Panc1 (cell line): ENCODE measurements at regions not wholly inside any gene's neighbourhood (a gene's known extent, or its start where the extent isn't known, plus 50 kb on each side); places are given as distances from the start of the nearest gene placed in this dataset.

Experiments
- ATAC-seq: fragments of 200-7000 bp; cut with Tn5 transposase; 2 replicates; pipeline ENCODE4 v1.9.1; 2020; ENCODE audit warnings: mild to moderate bottlenecking, moderate library complexity
- BruUV-seq: library from RNA; stranded (reverse); fragments of 400-500 nt; replicated peaks from 2 replicates; lab custom pipeline; 2021; lab: Mats Ljungman, UMichigan
- CTCF ChIA-PET: fragments of 300-600 bp; sonication (Branson Sonifier 250); formaldehyde crosslinking; loops from one replicate; lab custom pipeline; 2022; ENCODE audit warnings: antibody characterized with exemption; lab: Charles Lee
- POLR2A ChIA-PET: fragments of 300-600 bp; sonication (Branson Sonifier 250); formaldehyde crosslinking; loops from one replicate; lab custom pipeline; 2022; ENCODE audit warnings: antibody characterized with exemption; lab: Charles Lee
- DNase-seq: peaks from one replicate; pipeline ENCODE4 v3.0.0-alpha.2; 2010; ENCODE audit warnings: low read depth, low spot score
- H3K27ac ChIP-seq: 2 replicates; pipeline ENCODE4 v1.5.1; 2011; ENCODE audit warnings: mild to moderate bottlenecking, low read length, inconsistent platforms
- H3K27me3 ChIP-seq: fragments of 200-500 bp; sonication (Bioruptor generic); 2 replicates; pipeline ENCODE4 v1.6.0; 2014; ENCODE audit warnings: low read length, inconsistent platforms; ENCODE audit not compliant: control insufficient read depth, insufficient read depth
- H3K36me3 ChIP-seq: fragments of 200-500 bp; sonication (Bioruptor generic); 2 replicates; pipeline ENCODE4 v1.5.1; 2014; ENCODE audit warnings: inconsistent platforms, mild to moderate bottlenecking, low read length, moderate library complexity; ENCODE audit not compliant: control insufficient read depth, insufficient read depth
- H3K4me1 ChIP-seq: 2 replicates; pipeline ENCODE4 v1.5.1; 2011; ENCODE audit warnings: inconsistent platforms, mild to moderate bottlenecking, low read length, moderate library complexity; ENCODE audit not compliant: control insufficient read depth, insufficient read depth
- H3K4me3 ChIP-seq, 2 experiments: 2 replicates each; pipeline ENCODE4 v1.5.1; 2011 to 2012; ENCODE audit warnings: low read depth in 2 of 2, low read length in 2 of 2, mild to moderate bottlenecking in 2 of 2, inconsistent platforms in 1 of 2, moderate library complexity in 1 of 2
- H3K9me3 ChIP-seq: fragments of 200-500 bp; sonication (Bioruptor generic); 2 replicates; pipeline ENCODE4 v1.5.1; 2014; ENCODE audit warnings: low read depth, mild to moderate bottlenecking, inconsistent platforms, low read length, moderate library complexity; ENCODE audit not compliant: control insufficient read depth, insufficient read depth
- POLR2AphosphoS5 ChIP-seq: IDR thresholded peaks from 2 replicates; pipeline ENCODE4 v1.6.1; 2012; ENCODE audit warnings: mild to moderate bottlenecking, low read depth, low read length, moderate library complexity
- SIN3A ChIP-seq: IDR thresholded peaks from 2 replicates; pipeline ENCODE4 v1.6.1; 2012; ENCODE audit warnings: low read depth, mild to moderate bottlenecking, low read length, moderate library complexity, borderline replicate concordance; ENCODE audit not compliant: insufficient read depth
- TCF7L2 ChIP-seq: IDR thresholded peaks from 2 replicates; pipeline ENCODE4 v1.6.1; 2011; ENCODE audit warnings: mild to moderate bottlenecking, low read depth, low read length, inconsistent platforms
- in situ Hi-C: cut with HindIII; loops from 2 replicates; pipeline ENCODE4 v1.10.0; 2016; ENCODE audit warnings: low sequenced_read_pairs, low pct_unique_long_range_greater_than_20kb
- intact Hi-C: fragments of 100-400 bp; cut with micrococcal nuclease; formaldehyde crosslinking; loops from one replicate; pipeline ENCODE4 v1.10.0; 2022; ENCODE audit not compliant: unreplicated experiment
- TF ChIP-seq, protein P1 (sequence below): fragments of 450-650 bp; IDR thresholded peaks from 2 replicates; pipeline ENCODE4 v1.5.1; 2017; ENCODE audit warnings: mild to moderate bottlenecking
- TF ChIP-seq, protein P2 (sequence below), 2 experiments: IDR thresholded peaks; 2 replicates each; pipeline ENCODE4 v1.6.1; 2011 to 2012; ENCODE audit warnings: low read depth in 2 of 2, control low read depth in 1 of 2, low read length in 1 of 2, mild to moderate bottlenecking in 1 of 2, moderate library complexity in 1 of 2; ENCODE audit not compliant: insufficient read depth in 1 of 2

DNA sequence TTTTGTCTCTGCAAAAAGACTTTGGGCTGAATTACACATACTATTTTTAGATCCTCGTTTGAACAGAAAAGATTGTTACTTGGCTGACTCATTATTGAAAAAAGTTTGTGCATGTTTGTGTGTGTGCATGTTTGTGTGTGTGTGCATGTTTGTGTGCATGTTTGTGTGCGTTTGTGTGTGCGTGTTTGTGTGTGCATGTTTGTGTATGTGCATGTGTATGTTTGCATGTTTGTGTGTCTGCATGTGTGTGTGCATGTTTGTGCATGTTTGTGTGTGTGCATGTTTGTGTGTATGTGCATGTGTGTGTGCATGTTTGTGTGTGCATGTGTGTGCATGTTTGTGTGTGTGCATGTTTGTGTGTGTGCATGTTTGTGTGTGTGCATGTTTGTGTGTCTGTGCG, 201.1 kb upstream of the FAT1 start:
- no peak overlapping the region for H3K4me3 ChIP-seq
- H3K27me3 ChIP-seq, result no peaks in the 10 kb centered on the region
- ATAC-seq (no peak), DNase-seq (no peak)
- no peaks in the 10 kb centered on the region for H3K36me3 ChIP-seq
- no peaks in the 10 kb centered on the region for H3K9me3 ChIP-seq
- intact Hi-C loops (no loop called here), in situ Hi-C loops (no loop called here)
- ChIA-PET POLR2A (no interaction called here), CTCF (no interaction called here)
- no peaks in the 10 kb centered on the region; the same call in 1 of the 2 replicates for H3K4me1 ChIP-seq
- no peak overlapping the region for H3K27ac ChIP-seq
- TF ChIP-seq, protein P1, sequence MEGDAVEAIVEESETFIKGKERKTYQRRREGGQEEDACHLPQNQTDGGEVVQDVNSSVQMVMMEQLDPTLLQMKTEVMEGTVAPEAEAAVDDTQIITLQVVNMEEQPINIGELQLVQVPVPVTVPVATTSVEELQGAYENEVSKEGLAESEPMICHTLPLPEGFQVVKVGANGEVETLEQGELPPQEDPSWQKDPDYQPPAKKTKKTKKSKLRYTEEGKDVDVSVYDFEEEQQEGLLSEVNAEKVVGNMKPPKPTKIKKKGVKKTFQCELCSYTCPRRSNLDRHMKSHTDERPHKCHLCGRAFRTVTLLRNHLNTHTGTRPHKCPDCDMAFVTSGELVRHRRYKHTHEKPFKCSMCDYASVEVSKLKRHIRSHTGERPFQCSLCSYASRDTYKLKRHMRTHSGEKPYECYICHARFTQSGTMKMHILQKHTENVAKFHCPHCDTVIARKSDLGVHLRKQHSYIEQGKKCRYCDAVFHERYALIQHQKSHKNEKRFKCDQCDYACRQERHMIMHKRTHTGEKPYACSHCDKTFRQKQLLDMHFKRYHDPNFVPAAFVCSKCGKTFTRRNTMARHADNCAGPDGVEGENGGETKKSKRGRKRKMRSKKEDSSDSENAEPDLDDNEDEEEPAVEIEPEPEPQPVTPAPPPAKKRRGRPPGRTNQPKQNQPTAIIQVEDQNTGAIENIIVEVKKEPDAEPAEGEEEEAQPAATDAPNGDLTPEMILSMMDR, result no peak
- TF ChIP-seq TCF7L2 (no peak), SIN3A (no peak), POLR2AphosphoS5 (no peak)
- TF ChIP-seq, protein P2, sequence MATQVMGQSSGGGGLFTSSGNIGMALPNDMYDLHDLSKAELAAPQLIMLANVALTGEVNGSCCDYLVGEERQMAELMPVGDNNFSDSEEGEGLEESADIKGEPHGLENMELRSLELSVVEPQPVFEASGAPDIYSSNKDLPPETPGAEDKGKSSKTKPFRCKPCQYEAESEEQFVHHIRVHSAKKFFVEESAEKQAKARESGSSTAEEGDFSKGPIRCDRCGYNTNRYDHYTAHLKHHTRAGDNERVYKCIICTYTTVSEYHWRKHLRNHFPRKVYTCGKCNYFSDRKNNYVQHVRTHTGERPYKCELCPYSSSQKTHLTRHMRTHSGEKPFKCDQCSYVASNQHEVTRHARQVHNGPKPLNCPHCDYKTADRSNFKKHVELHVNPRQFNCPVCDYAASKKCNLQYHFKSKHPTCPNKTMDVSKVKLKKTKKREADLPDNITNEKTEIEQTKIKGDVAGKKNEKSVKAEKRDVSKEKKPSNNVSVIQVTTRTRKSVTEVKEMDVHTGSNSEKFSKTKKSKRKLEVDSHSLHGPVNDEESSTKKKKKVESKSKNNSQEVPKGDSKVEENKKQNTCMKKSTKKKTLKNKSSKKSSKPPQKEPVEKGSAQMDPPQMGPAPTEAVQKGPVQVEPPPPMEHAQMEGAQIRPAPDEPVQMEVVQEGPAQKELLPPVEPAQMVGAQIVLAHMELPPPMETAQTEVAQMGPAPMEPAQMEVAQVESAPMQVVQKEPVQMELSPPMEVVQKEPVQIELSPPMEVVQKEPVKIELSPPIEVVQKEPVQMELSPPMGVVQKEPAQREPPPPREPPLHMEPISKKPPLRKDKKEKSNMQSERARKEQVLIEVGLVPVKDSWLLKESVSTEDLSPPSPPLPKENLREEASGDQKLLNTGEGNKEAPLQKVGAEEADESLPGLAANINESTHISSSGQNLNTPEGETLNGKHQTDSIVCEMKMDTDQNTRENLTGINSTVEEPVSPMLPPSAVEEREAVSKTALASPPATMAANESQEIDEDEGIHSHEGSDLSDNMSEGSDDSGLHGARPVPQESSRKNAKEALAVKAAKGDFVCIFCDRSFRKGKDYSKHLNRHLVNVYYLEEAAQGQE (IDR thresholded peaks at IDR 0.05; ENCODE audit: insufficient read depth in 1 of 2, low read depth in 2 of 2, low read length in 1 of 2), result no peak
- BruUV-seq, result no TSS peak

DNA sequence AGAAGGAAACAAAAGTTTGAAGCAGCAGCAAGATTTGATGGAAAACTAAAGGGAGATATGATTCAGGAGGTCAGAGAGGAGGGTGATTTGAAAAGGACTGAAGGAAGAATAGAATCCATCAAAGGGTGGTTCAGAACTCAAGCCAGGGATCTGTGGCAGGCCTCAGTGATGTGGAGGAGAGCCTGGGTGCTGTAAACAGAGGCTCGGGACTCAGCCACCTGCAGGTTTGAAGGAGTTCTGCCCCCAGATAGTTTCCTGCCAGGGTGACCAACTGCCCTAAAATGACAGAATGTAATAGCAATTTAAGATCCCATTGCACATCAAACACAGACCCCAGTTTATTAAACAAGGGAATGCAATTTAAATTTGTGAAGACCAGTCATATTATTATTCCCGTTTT, 204.0 kb upstream of the FAT1 start:
- BruUV-seq, result no TSS peak
- DNase-seq (no peak), ATAC-seq (0 out of 2 replicates have a peak, but pooled peaks have one; percentile 48)
- Histone ChIP-seq H3K27ac (no peak overlapping the region), H3K27me3 (no peaks in the 10 kb centered on the region), H3K4me3 (no peak overlapping the region), H3K4me1 (no peaks in the 10 kb centered on the region; the same call in none of the 2 replicates), H3K36me3 (no peaks in the 10 kb centered on the region), H3K9me3 (no peaks in the 10 kb centered on the region)
- in situ Hi-C loops (no loop called here), intact Hi-C loops (no loop called here)
- POLR2A ChIA-PET, result no interaction called here
- CTCF ChIA-PET, result no interaction called here
- TF ChIP-seq, protein P1, result no peak
- TF ChIP-seq, protein P2 (IDR thresholded peaks at IDR 0.05; ENCODE audit: insufficient read depth in 1 of 2, low read depth in 2 of 2, low read length in 1 of 2), result no peak
- TF ChIP-seq TCF7L2 (no peak), SIN3A (no peak), POLR2AphosphoS5 (no peak)
